ENCODE measurements at regions not wholly inside any gene's neighbourhood (a gene's known extent, or its start where the extent isn't known, plus 50 kb on each side); places are given as distances from the start of the nearest gene placed in this dataset.

DNA sequence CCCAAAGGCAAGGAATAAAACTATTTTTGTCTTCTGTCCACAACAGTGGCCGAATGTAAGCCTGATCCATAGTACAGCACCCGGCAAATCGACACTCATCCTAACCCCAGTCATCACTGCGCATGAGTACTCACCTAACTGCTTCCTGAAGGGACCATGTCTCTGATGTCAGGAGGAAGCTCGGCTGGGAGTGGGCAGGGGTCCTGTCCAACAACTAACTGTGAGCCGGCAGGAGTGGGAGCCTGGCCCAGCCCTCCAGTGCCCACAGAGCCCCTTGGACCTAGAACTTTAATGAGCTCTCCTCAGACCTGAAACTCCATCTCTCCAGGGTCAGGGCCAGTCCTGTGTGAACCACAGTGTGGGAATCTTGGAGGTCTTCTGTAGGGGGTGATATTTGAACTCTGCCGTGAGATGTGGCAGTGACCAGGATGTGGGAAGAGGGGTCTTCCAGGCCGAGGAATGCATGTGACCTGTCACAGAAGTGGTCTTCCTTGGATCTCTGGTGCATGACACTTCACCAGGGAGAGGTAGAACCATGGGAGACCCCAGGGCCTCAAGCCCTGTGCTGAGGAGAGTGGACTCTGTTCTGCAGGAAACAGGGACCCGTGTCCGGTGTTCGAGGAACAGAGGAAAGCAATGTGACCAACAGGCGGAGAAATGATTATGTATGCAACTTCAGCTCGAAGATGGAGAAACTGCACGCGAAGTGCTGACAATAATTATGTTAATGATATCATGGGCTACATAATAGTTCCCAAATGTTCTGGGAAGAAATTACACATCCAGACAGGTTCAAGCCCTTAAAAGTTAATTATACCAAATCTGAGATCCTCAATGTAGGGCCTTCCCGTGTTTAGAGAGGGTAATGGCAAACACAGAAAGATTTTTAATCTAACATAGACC, 240.1 kb upstream of the HDAC4 start:
- DNase-seq, result no peak

DNA sequence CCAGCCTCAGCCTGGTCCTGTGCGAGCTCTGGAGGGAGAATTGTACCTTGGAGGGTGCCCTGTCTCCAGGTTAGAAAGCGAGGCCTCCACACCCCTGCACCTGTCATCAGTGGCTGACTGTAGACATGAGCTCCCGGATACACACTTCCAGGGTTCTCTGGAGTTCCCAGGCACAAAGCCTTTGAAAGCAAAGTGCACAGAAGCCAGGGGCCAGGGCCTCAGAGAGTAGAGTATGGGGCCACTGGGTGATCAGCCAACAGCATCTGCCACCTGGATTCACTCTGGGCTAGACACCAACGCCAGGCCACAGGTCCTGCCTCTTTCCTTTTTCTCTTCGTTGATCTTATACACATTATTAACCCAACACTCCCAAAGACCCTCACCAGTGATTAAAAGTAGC, 239.4 kb upstream of the HDAC4 start:
- no peak for DNase-seq

GRCh38 chr2:239639421-239640185, 238.8 kb upstream of the HDAC4 start:
- DNase-seq, result no peak

GRCh38 chr2:239638376-239638775, 237.6 kb upstream of the HDAC4 start:
- DNase-seq, result no peak

DNA sequence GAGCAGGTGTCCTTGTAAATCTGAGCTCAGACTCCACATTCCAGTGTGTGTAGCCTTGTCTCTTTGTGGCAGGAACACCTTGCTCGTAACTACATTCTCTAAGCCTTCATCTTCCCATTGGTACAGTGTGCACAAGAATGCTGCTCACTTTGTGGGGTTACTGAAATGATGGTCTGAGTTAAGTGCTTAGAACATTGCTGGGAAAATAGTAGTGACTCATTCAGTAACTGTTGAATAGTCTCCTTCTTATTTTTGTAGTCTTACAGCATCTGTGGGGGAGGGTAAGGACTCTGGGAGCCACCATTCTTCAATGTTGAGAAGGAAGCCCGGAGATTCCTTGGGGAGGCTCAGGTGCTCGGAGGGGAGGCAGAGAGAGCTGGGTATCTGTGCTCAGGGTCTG, 236.0 kb upstream of the HDAC4 start:
- no peak for DNase-seq

DNA sequence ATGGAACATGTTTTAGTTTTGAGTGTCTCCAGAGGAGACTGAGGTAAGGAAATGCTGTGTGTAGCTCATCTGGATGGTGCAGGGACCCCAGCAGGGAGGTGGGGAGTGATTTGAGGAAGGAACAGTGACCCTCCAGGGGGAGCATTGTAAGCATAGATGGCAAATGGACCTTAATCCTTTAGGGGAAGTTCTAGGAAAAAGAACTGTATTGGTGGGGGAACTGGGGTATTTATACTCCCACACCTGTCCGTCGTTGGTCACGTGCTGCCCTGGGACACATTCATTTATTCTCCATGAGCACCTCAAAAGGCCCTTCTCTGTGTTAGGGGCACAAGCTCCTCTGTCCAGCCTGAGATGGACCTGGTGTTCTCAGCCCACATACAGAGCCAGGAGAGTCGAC, 233.9 kb upstream of the HDAC4 start:
- DNase-seq, result no peak

- no peak for DNase-seq
These were observed 229.9 kb upstream of the HDAC4 start for GRCh38 chr2:239630618-239631286.

GRCh38 chr2:239629926-239630617, 229.3 kb upstream of the HDAC4 start:
- DNase-seq, result no peak

DNA sequence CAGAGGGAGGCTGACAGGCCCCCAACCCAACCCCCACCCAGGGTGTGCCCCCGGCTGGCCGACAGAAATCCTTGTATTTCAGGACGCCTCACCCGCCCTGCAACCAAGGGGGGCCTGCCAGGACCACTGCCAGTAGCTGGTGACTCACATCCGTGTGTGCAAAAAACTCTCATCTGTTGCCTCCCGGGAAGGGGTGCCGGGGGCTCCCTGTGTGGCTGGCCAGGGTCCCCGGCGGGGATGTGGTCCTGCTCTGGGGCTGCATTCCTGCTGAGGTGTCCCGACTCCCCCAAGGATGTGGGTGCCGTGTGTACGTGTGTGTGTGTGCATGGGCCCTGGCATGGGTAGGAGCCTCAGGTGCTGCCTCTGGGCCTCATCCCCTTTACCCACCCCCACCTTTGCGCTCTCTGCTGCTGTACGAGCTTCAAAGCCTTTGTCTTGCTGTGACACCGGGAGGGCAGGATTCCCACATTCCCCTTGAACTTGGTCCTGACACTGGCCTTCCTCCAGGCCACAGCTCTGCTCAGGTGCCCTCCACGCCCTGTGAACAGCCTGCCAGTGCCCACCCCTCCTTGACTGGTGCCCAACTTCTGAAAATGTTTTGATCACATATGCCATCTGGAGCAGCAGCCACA, 226.3 kb upstream of the HDAC4 start:
- no peak for DNase-seq

DNA sequence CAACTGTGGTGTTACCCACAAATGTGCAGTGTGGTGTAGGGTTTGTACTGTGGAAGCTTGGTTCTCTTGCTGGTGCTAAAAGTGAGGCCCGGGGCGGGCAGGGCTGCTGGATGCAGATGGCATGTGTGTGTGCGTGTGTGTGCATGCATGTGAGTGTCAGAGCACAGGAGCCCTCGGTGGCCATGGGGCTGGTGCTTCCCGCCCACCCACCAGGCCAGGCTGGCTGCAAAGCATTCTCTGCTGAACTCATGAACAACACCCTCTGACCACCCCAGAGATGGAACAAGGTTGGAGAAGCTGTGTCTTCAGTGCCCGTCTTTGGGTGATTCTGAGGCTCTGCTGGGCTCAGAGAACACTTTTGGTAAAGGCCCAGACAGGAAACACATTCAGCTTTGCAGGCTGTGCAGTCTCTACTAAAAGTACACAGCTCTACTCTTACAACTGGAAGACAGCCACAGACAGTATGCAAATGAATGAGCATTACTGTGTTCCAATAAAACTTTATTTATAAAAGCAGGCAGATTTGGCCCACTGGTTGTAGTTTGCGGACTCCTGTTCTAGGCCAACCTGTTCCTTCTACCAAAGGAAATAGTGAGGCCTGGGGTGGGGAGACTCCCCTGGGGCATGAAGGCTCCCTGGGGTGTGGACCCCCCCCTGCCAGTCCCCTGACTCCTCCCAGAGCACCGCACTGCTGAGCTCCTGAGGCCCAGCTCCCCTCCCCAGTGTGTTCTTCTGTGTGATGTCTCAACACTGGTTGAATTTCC, 225.3 kb upstream of the HDAC4 start:
- DNase-seq, result peak; percentile 16

DNA sequence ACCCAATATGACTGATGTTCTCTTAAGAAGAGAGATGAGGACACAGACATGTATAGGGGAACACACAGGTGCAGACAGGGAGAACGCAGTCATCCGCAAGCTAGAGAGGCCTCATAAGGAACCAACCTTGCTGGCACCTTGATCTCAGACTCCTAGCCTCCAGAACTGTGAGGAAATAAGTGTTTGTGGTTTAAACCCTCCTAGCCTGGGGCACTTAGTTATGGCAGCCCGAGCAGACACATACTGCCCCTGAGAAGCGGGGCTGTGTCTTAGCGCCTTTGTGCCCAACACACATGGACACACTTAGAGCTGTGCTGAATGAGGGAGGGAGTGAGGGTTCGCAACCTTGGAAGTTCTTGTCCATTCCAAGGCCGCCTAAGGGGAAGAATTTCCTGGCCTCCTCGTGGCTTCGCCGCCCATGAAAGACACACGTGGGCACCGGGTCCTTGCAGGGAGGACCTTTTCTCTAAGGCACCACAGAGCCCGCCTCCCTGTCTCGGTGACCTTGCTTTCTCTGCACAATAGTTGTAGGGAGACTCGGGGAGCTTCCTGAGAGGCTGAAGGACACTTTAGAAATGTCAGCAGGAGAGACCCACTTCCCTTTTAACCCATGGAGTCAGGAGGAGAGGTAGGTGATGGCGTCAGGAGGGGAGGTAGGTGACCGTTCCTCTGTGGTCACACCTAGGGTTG, 224.5 kb upstream of the HDAC4 start:
- DNase-seq, result no peak

DNA sequence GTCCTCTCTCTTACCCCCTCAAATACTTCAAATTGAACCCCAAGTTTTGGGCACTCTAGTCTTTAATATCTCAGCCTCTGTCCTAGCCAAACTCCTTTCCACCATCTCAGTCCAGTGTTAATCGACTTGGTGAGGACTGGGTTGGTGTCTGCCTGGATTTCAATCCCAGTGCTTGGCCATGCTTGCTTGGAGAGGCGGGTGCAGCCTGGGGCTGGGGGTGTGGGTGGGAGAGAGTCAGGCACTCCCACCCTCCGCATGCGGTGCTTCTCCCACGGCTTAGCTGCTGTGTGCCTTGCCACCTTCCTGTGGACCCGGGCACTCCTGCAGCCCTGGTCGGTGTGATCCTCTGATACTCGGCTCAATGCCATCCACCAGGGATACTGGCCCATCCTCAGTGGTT, 220.8 kb upstream of the HDAC4 start:
- no peak for DNase-seq

DNA sequence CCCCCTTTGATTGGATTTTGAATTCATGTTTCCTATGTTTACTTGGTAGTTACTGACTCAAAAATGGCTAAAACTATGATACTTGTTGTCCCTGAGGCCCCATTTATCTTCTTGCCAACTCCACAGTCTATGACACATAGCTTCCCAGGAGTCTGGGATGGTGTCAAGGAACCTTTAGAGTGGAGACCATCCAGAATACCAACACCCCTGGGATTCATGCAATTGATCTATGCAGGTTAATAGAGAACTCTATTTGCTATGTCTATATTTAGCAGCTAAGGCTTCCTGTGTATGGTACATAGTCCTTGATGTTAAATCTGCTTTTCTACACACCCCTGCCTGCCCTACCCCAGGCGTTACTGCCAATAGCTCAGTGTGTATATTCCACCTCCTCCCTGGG, 218.5 kb upstream of the HDAC4 start:
- DNase-seq, result no peak

- DNase-seq, result no peak
These were observed 215.9 kb upstream of the HDAC4 start for GRCh38 chr2:239616729-239617128.

DNA sequence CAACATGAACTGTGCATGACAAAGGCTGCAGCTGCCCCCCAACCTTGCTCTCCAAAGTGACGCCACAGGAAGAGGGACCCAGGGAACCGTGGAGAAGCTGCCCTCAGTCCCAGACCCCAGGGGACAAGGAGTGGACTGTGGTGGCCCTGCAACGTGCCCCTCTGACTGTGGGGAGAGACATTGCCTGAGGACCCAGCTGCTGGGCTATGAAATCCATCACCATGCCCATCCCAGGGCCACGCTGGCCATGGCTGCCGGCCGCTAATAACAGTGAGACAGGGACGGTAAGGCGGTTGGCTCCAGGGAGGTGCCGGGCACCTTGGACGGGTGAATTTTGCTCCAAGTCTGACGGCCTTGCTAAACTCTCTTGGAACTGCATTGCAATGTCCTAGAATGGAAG, 211.3 kb upstream of the HDAC4 start:
- DNase-seq, result no peak

GRCh38 chr2:239611222-239611795, 210.5 kb upstream of the HDAC4 start:
- no peak for DNase-seq

GRCh38 chr2:239610457-239611221, 209.8 kb upstream of the HDAC4 start:
- DNase-seq, result no peak

- no peak for DNase-seq
These were observed 208.9 kb upstream of the HDAC4 start for GRCh38 chr2:239609607-239610310.

DNA sequence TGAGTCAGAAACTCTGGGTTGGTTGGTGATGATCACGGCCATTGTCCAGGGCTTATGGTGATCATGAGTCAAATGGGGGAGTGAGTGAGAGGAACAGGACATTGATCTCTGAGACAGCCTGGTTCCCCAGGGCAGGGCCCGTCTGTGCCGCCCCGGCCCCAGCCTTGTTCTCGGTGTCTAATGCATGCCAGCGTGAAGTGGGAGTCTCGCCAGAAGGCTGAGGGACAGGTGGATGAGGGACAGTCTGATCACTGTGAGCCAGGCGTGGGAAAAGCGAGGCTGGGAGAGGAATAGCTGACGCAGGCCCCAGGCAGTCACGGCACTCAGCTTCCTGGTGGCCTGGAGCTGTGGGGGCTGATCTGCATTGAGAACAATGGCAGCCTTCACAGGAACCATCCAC, 208.3 kb upstream of the HDAC4 start:
- DNase-seq, result no peak

Data from CD4-positive, alpha-beta T cell treated with Interferon gamma for 1 hour (primary cell).